Mucosa of descending colon (tissue), 3 donors: ENCODE measurements at regions not wholly inside any gene's neighbourhood (a gene's known extent, or its start where the extent isn't known, plus 50 kb on each side); places are given as distances from the start of the nearest gene placed in this dataset.

Experiments
- ATAC-seq: fragments of 200-7000 bp; cut with Tn5 transposase; one replicate; pipeline ENCODE4 v1.9.1; 2020; ENCODE audit warnings: mild to moderate bottlenecking, moderate library complexity
- DNase-seq, 3 donors: peaks; one replicate each; pipeline ENCODE4 v3.0.0-alpha.2; 2020
- H3K36me3 ChIP-seq: fragments of 200-600 bp; one replicate; pipeline ENCODE4 v1.8.0; 2021; ENCODE audit warnings: low read depth, mild to moderate bottlenecking
- H3K4me1 ChIP-seq: fragments of 200-600 bp; one replicate; pipeline ENCODE4 v1.8.0; 2021; ENCODE audit warnings: low read depth, mild to moderate bottlenecking
- H3K4me3 ChIP-seq: fragments of 200-600 bp; one replicate; pipeline ENCODE4 v1.8.0; 2021; ENCODE audit warnings: mild to moderate bottlenecking
- H3K9me3 ChIP-seq: fragments of 200-600 bp; one replicate; pipeline ENCODE4 v1.8.0; 2021; ENCODE audit warnings: mild to moderate bottlenecking
- intact Hi-C, 2 donors: fragments of 100-400 bp; cut with DNase I in 1 of 2; cut with micrococcal nuclease in 1 of 2; formaldehyde crosslinking; loops; one replicate each; pipeline versions ENCODE4 v1.11.0 to v1.11.1; 2022; cut with DNase I, micrococcal nuclease
- TF ChIP-seq, protein P1 (sequence below): fragments of 200-600 bp; IDR thresholded peaks from one replicate; pipeline ENCODE4 v1.8.0; 2022; ENCODE audit warnings: antibody characterized with exemption, mild to moderate bottlenecking
- donor health status: DM: no; HTN: no; CAD: no; lungs with moderate emphysema.
- donor health status: DM: no; HTN: no; CAD: no.
- donor health status: DM: no; HTN: yes; CAD: no.

DNA sequence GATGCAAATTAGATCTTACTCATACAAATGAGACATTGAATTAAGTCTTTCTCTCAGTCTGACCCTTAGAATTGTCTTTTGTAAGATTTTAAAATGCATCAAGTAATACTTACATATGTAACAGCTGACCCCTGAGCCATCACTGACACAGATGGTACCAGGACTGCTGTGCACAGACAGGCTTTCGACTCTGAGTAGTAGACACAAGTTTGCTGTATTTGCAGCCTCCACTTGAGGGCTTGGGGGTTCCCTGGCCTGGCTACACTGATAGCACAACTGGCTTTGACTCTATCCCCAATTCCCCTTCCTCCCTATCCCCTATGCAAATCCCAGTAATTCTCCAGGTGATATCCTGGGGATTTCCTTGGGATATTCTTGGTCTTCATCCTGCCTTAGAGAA is 200.7 kb downstream of the RPIA start:
- intact Hi-C loops = no loop called here
- no peak overlapping the region for H3K4me3 ChIP-seq
- H3K4me1 ChIP-seq = no peaks in the 10 kb centered on the region
- DNase-seq = no peak
- no peak for ATAC-seq
- H3K36me3 ChIP-seq = no peaks in the 10 kb centered on the region
- no peaks in the 10 kb centered on the region for H3K9me3 ChIP-seq
- TF ChIP-seq, protein P1, sequence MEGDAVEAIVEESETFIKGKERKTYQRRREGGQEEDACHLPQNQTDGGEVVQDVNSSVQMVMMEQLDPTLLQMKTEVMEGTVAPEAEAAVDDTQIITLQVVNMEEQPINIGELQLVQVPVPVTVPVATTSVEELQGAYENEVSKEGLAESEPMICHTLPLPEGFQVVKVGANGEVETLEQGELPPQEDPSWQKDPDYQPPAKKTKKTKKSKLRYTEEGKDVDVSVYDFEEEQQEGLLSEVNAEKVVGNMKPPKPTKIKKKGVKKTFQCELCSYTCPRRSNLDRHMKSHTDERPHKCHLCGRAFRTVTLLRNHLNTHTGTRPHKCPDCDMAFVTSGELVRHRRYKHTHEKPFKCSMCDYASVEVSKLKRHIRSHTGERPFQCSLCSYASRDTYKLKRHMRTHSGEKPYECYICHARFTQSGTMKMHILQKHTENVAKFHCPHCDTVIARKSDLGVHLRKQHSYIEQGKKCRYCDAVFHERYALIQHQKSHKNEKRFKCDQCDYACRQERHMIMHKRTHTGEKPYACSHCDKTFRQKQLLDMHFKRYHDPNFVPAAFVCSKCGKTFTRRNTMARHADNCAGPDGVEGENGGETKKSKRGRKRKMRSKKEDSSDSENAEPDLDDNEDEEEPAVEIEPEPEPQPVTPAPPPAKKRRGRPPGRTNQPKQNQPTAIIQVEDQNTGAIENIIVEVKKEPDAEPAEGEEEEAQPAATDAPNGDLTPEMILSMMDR = no peak

GRCh38 chr2:88892788-88893187 is 201.3 kb downstream of the RPIA start:
- intact Hi-C loops = no loop called here

DNA sequence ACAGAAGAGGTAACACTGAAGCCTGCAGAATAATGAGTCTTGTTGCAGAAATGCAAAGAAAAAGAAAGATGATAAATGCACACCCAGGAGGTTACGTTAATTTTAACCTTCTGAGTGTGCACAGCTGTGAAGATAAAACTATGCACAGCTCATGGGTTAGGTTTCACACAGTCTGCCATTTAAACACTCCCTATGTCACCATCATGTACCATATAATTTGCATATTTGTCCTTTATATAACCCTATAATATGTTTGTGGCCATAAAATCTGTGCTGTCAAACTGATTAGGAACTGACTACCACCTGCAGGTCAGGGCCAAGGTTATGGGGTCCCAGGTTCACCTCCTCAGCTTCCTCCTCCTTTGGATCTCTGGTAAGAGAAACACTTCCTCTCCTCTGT is 205.5 kb downstream of the RPIA start:
- TF ChIP-seq, protein P1 = no peak
- no peaks in the 10 kb centered on the region for H3K36me3 ChIP-seq
- intact Hi-C loops = no loop called here
- DNase-seq = no peak
- H3K4me1 ChIP-seq = no peaks in the 10 kb centered on the region
- ATAC-seq = no peak
- H3K4me3 ChIP-seq = no peak overlapping the region
- H3K9me3 ChIP-seq = no peaks in the 10 kb centered on the region

More at GRCh38 chr2:88892788-88893187, 201.3 kb downstream of the RPIA start:
- ATAC-seq = no peak
- Histone ChIP-seq H3K4me1 (no peaks in the 10 kb centered on the region), H3K9me3 (no peaks in the 10 kb centered on the region), H3K36me3 (no peaks in the 10 kb centered on the region), H3K4me3 (no peak overlapping the region)
- TF ChIP-seq, protein P1 = no peak
- no peak for DNase-seq

DNA sequence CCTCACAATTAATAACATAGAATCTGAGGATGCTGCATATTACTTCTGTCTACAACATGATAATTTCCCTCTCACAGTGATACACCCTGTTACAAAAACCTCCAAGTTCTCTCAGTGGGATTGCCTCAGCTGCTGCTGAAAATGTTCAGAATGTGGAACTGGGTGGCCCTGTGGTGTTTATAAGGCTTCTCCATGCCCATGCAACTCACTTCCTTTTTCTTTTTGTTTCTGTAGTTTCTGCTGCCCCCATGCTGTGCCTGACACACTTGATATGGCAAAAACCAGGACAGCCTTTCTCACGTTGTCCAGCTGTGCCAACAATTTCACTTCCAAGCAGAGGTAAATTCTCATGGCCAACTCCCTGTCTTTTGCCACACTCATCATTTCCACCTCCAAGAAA is 206.2 kb downstream of the RPIA start:
- Histone ChIP-seq H3K9me3 (no peaks in the 10 kb centered on the region), H3K4me1 (no peaks in the 10 kb centered on the region), H3K4me3 (no peak overlapping the region), H3K36me3 (no peaks in the 10 kb centered on the region)
- TF ChIP-seq, protein P1 = no peak
- intact Hi-C loops = no loop called here
- ATAC-seq (no peak), DNase-seq (no peak)

GRCh38 chr2:88903749-88904353 is 212.4 kb downstream of the RPIA start:
- peak in 1 of 3 donors; percentile 29 for DNase-seq
- no peaks in the 10 kb centered on the region for H3K9me3 ChIP-seq
- H3K36me3 ChIP-seq = no peaks in the 10 kb centered on the region
- no peak overlapping the region for H3K4me3 ChIP-seq
- TF ChIP-seq, protein P1 = peak; percentile 22
- intact Hi-C loops = no loop called here
- H3K4me1 ChIP-seq = no peaks in the 10 kb centered on the region
- peak; percentile 67 for ATAC-seq

DNA sequence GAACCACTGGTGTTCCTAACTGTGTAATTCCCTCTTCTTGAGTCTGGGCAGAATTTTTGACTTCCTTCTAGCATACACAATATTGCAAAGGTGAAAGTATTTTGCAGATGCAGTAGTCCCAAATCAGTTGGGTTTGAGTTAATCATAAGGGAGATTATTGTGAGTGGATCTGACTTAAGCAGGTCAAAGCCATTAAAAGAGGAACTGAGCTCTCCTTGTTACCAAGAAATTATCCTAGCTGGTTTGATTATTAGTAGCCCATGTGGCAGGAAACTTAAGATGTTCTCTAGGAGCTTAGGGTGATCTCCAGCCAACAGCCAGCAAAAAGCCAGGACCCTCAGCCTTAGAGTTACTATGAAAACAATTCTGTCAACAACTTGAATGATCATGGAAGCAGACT is 221.8 kb downstream of the RPIA start:
- H3K4me1 ChIP-seq = no peaks in the 10 kb centered on the region
- ATAC-seq (no peak), DNase-seq (no peak)
- no peak overlapping the region for H3K4me3 ChIP-seq
- no peaks in the 10 kb centered on the region for H3K36me3 ChIP-seq
- intact Hi-C loops = no loop called here
- no peaks in the 10 kb centered on the region for H3K9me3 ChIP-seq
- TF ChIP-seq, protein P1 = no peak
